ENCODE measurements at regions not wholly inside any gene's neighbourhood (a gene's known extent, or its start where the extent isn't known, plus 50 kb on each side); places are given as distances from the start of the nearest gene placed in this dataset.

DNA sequence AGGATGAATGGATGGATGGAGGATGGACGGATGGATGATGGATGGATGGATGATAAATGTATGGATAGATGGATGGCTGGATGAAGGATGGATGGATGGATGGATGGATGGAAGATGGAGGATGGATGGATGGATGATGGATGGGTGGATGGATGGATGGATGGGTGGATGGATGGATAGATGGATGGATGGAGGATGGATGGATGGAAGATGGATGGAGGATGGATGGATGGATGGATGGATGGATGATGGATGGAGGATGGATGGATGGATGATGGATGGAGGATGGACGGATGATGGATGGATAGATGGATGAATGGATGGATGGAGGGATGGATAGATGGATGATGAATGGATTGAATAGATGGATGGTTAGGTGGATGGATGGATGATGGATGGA, 210.6 kb upstream of the IGF1R start:
- Histone ChIP-seq H3K9me3 (ENCODE audit: insufficient read depth, low read length) (no peaks in the 10 kb centered on the region), H3K79me2 (ENCODE audit: low read length) (no peaks in the 10 kb centered on the region), H3K36me3 (replicated peaks; ENCODE audit: low read depth, low read length) (no peaks in the 10 kb centered on the region), H4K20me1 (ENCODE audit: insufficient read depth, low read length) (no peaks in the 10 kb centered on the region), H2AFZ (ENCODE audit: low read depth, low read length) (no peak overlapping the region), H3K27me3 (ENCODE audit: low read depth, low read length) (no peaks in the 10 kb centered on the region), H3K9ac (ENCODE audit: low read length) (no peak overlapping the region), H3K4me2 (ENCODE audit: low read length) (no peak overlapping the region), H3K27ac (ENCODE audit: low read length) (no peak overlapping the region), H3K4me1 (ENCODE audit: low read length) (peaks cover 19% of the 10 kb centered on the region), H3K4me3 (ENCODE audit: low read length) (no peak overlapping the region)
- no peak for TF ChIP-seq EZH2phosphoT487 (IDR thresholded peaks at IDR 0.05; ENCODE audit: low read depth)
- TF ChIP-seq, protein P1, sequence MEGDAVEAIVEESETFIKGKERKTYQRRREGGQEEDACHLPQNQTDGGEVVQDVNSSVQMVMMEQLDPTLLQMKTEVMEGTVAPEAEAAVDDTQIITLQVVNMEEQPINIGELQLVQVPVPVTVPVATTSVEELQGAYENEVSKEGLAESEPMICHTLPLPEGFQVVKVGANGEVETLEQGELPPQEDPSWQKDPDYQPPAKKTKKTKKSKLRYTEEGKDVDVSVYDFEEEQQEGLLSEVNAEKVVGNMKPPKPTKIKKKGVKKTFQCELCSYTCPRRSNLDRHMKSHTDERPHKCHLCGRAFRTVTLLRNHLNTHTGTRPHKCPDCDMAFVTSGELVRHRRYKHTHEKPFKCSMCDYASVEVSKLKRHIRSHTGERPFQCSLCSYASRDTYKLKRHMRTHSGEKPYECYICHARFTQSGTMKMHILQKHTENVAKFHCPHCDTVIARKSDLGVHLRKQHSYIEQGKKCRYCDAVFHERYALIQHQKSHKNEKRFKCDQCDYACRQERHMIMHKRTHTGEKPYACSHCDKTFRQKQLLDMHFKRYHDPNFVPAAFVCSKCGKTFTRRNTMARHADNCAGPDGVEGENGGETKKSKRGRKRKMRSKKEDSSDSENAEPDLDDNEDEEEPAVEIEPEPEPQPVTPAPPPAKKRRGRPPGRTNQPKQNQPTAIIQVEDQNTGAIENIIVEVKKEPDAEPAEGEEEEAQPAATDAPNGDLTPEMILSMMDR (IDR thresholded peaks at IDR 0.05; ENCODE audit: low read depth, low read length) = no peak

DNA sequence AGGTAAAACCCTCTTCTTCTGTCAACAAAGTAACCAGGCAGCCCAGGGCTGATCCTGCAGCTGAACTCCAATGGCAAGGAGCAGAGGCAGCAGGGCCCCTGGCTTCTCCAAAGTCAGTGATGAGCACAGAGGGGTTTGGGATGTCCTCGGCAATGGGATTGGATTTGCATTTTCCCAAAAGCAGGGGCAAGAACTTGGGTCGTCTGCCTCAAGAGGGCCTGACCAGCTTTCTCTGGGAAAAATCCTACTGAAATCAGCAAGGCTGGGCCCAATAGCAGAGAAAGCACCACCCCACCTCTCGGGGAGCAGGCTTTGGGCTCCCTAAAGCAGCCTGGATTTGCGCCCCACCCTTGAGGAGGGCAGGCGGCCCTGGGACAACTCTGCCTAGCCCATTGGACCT, 210.0 kb upstream of the IGF1R start:
- no peak overlapping the region for H3K27ac ChIP-seq (ENCODE audit: low read length)
- no peak overlapping the region for H3K4me3 ChIP-seq (ENCODE audit: low read length)
- no peaks in the 10 kb centered on the region for H3K9me3 ChIP-seq (ENCODE audit: insufficient read depth, low read length)
- no peak overlapping the region for H2AFZ ChIP-seq (ENCODE audit: low read depth, low read length)
- TF ChIP-seq, protein P1 (IDR thresholded peaks at IDR 0.05; ENCODE audit: low read depth, low read length) = no peak
- no peak for TF ChIP-seq EZH2phosphoT487 (IDR thresholded peaks at IDR 0.05; ENCODE audit: low read depth)
- no peaks in the 10 kb centered on the region for H3K79me2 ChIP-seq (ENCODE audit: low read length)
- H3K27me3 ChIP-seq (ENCODE audit: low read depth, low read length) = peaks cover 5% of the 10 kb centered on the region
- no peak overlapping the region for H3K9ac ChIP-seq (ENCODE audit: low read length)
- no peaks in the 10 kb centered on the region for H4K20me1 ChIP-seq (ENCODE audit: insufficient read depth, low read length)
- peaks cover 23% of the 10 kb centered on the region for H3K4me1 ChIP-seq (ENCODE audit: low read length)
- H3K36me3 ChIP-seq (replicated peaks; ENCODE audit: low read depth, low read length) = no peaks in the 10 kb centered on the region
- no peak overlapping the region for H3K4me2 ChIP-seq (ENCODE audit: low read length)

DNA sequence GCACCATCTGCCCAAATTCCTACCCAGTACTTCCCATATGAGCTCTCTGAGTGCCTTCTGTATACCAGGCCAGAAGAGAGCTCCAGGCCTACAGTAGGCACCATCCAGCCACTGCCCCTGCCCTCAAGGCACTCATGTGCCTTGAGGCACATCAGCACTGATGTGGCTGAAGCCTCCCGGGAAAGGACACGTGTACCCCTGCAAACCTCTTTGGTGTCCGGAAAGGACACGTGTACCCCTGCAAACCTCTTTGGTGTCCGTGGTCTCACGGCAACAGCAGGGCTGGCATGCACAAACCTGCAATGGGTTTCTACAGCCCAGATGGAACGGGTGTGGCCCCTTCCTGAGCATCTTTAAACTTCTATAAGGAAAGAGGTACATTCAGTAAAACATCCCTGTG, 209.4 kb upstream of the IGF1R start:
- H2AFZ ChIP-seq (ENCODE audit: low read depth, low read length) = no peak overlapping the region
- no peak overlapping the region for H3K27ac ChIP-seq (ENCODE audit: low read length)
- H3K79me2 ChIP-seq (ENCODE audit: low read length) = no peaks in the 10 kb centered on the region
- no peaks in the 10 kb centered on the region for H3K9me3 ChIP-seq (ENCODE audit: insufficient read depth, low read length)
- H3K36me3 ChIP-seq (replicated peaks; ENCODE audit: low read depth, low read length) = no peaks in the 10 kb centered on the region
- no peak for TF ChIP-seq EZH2phosphoT487 (IDR thresholded peaks at IDR 0.05; ENCODE audit: low read depth)
- TF ChIP-seq, protein P1 (IDR thresholded peaks at IDR 0.05; ENCODE audit: low read depth, low read length) = no peak
- peaks cover 23% of the 10 kb centered on the region for H3K4me1 ChIP-seq (ENCODE audit: low read length)
- no peak overlapping the region for H3K4me2 ChIP-seq (ENCODE audit: low read length)
- peaks cover 7% of the 10 kb centered on the region for H3K27me3 ChIP-seq (ENCODE audit: low read depth, low read length)
- H4K20me1 ChIP-seq (ENCODE audit: insufficient read depth, low read length) = no peaks in the 10 kb centered on the region
- no peak overlapping the region for H3K4me3 ChIP-seq (ENCODE audit: low read length)
- no peak overlapping the region for H3K9ac ChIP-seq (ENCODE audit: low read length)

DNA sequence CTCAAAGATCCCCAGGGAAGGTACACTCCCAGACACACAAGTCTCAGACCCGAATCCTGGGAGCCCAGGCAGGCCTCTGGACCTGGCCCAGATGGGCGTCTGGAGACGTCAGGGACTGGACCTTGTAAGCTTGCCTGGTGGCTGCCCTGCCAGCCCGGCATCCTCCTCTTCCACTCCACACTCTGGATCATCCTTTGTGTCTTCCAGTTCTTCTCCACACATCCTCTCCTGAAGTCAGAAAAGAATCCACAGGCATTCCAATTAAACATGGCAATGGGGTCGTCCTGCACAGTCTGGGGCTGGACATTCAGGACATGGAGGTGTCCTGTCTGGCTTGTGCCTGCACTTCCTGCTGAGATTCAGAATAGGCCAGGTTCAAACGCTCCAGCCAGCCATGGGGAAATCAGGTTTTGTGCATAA, 208.8 kb upstream of the IGF1R start:
- no peak overlapping the region for H3K9ac ChIP-seq (ENCODE audit: low read length)
- peaks cover 23% of the 10 kb centered on the region for H3K4me1 ChIP-seq (ENCODE audit: low read length)

More for the DNA sequence above, 208.8 kb upstream of the IGF1R start:
- Histone ChIP-seq H3K27me3 (ENCODE audit: low read depth, low read length) (peaks cover 7% of the 10 kb centered on the region), H3K36me3 (replicated peaks; ENCODE audit: low read depth, low read length) (no peaks in the 10 kb centered on the region), H3K4me3 (ENCODE audit: low read length) (no peak overlapping the region), H3K79me2 (ENCODE audit: low read length) (no peaks in the 10 kb centered on the region), H2AFZ (ENCODE audit: low read depth, low read length) (no peak overlapping the region), H3K9me3 (ENCODE audit: insufficient read depth, low read length) (no peaks in the 10 kb centered on the region), H3K4me2 (ENCODE audit: low read length) (no peak overlapping the region), H4K20me1 (ENCODE audit: insufficient read depth, low read length) (no peaks in the 10 kb centered on the region), H3K27ac (ENCODE audit: low read length) (no peak overlapping the region)
- TF ChIP-seq, protein P1 (IDR thresholded peaks at IDR 0.05; ENCODE audit: low read depth, low read length) = no peak
- no peak for TF ChIP-seq EZH2phosphoT487 (IDR thresholded peaks at IDR 0.05; ENCODE audit: low read depth)

Measured in OCI-LY3 (cell line).